Hepatocyte (in vitro differentiated cells): ENCODE measurements at regions not wholly inside any gene's neighbourhood (a gene's known extent, or its start where the extent isn't known, plus 50 kb on each side); places are given as distances from the start of the nearest gene placed in this dataset.

Experiments used
- DNase-seq: peaks from one replicate; pipeline ENCODE4 v3.0.0-alpha.2; 2016; ENCODE audit warnings: low spot score
- H2AFZ ChIP-seq: fragments of 200-600 bp; sonication (generic); 2 replicates; pipeline ENCODE4 v1.6.0; 2016; ENCODE audit warnings: antibody characterized with exemption, mild to moderate bottlenecking
- H3K27ac ChIP-seq: fragments of 200-600 bp; sonication (generic); 2 replicates; pipeline ENCODE4 v1.5.1; 2016; ENCODE audit warnings: mild to moderate bottlenecking
- H3K27me3 ChIP-seq: fragments of 200-600 bp; sonication (generic); 2 replicates; pipeline ENCODE4 v1.6.1; 2016
- H3K36me3 ChIP-seq: fragments of 200-600 bp; sonication (generic); replicated peaks from 2 replicates; pipeline ENCODE4 v1.5.1; 2016; ENCODE audit warnings: low read depth; ENCODE audit not compliant: insufficient read depth
- H3K4me1 ChIP-seq: fragments of 200-600 bp; sonication (generic); 2 replicates; pipeline ENCODE4 v1.5.1; 2016; ENCODE audit warnings: mild to moderate bottlenecking, moderate library complexity; ENCODE audit not compliant: insufficient read depth
- H3K4me2 ChIP-seq: fragments of 200-600 bp; sonication (generic); 2 replicates; pipeline ENCODE4 v1.6.0; 2016
- H3K4me3 ChIP-seq: fragments of 200-600 bp; sonication (generic); 2 replicates; pipeline ENCODE4 v1.5.1; 2016; ENCODE audit warnings: mild to moderate bottlenecking
- H3K79me2 ChIP-seq: fragments of 200-600 bp; sonication (generic); 2 replicates; pipeline ENCODE4 v1.6.0; 2017; ENCODE audit warnings: mild to moderate bottlenecking
- H3K9me2 ChIP-seq: fragments of 200-600 bp; sonication (generic); replicated peaks from 2 replicates; pipeline ENCODE4 v1.6.0; 2017; ENCODE audit warnings: mild to moderate bottlenecking; ENCODE audit not compliant: insufficient read depth
- H3K9me3 ChIP-seq: fragments of 200-600 bp; sonication (generic); 2 replicates; pipeline ENCODE4 v1.5.1; 2016; ENCODE audit warnings: low read depth, mild to moderate bottlenecking
- H4K20me1 ChIP-seq: fragments of 200-600 bp; sonication (generic); 2 replicates; pipeline ENCODE4 v1.6.0; 2016; ENCODE audit warnings: mild to moderate bottlenecking; ENCODE audit not compliant: insufficient read depth, poor library complexity, severe bottlenecking
- CTCF ChIP-seq: fragments of 200-600 bp; sonication (generic); IDR thresholded peaks from 2 replicates; pipeline ENCODE4 v1.5.1; 2016; ENCODE audit warnings: antibody characterized with exemption, mild to moderate bottlenecking; ENCODE audit not compliant: poor library complexity
- EZH2 ChIP-seq: fragments of 200-600 bp; sonication (generic); IDR thresholded peaks from 2 replicates; pipeline ENCODE4 v1.6.1; 2016; ENCODE audit warnings: antibody characterized with exemption, mild to moderate bottlenecking, borderline replicate concordance
- EZH2phosphoT487 ChIP-seq: fragments of 200-600 bp; sonication (generic); IDR thresholded peaks from one replicate; pipeline ENCODE4 v1.6.1; 2018; ENCODE audit warnings: antibody characterized with exemption, mild to moderate bottlenecking, low read depth, moderate library complexity; ENCODE audit not compliant: unreplicated experiment, severe bottlenecking
- WGBS: methylation state at CpG from one replicate; pipeline ENCODE4 v1.1.6; 2016; ENCODE audit warnings: low lambda C conversion rate; ENCODE audit errors: missing lambda C conversion rate; 5-methylcytosine and 5-hydroxymethylcytosine counted together

- H3K4me2 ChIP-seq = no peak overlapping the region
- TF ChIP-seq EZH2phosphoT487 (no peak), EZH2 (no peak), CTCF (no peak)
- no peaks in the 10 kb centered on the region for H3K9me3 ChIP-seq
- no peak overlapping the region for H3K27ac ChIP-seq
- H2AFZ ChIP-seq = no peak overlapping the region
- 52% methylated on average over 5 of the region's 5 CpGs for WGBS
- DNase-seq = no peak
- H4K20me1 ChIP-seq = no peaks in the 10 kb centered on the region
- H3K4me1 ChIP-seq = no peaks in the 10 kb centered on the region
- H3K4me3 ChIP-seq = no peak overlapping the region
- H3K36me3 ChIP-seq = no peaks in the 10 kb centered on the region
- H3K27me3 ChIP-seq = no peaks in the 10 kb centered on the region
- no peaks in the 10 kb centered on the region for H3K9me2 ChIP-seq
- H3K79me2 ChIP-seq = no peaks in the 10 kb centered on the region
These were observed 136.0 kb upstream of the SGK1 start for GRCh38 chr6:134453792-134454510.

GRCh38 chr6:134452906-134453305 lies 135.0 kb upstream of the SGK1 start:
- TF ChIP-seq CTCF (no peak), EZH2 (no peak), EZH2phosphoT487 (no peak)
- Histone ChIP-seq H3K79me2 (no peaks in the 10 kb centered on the region), H4K20me1 (no peaks in the 10 kb centered on the region), H3K4me3 (no peak overlapping the region), H2AFZ (no peak overlapping the region), H3K4me2 (no peak overlapping the region), H3K4me1 (no peaks in the 10 kb centered on the region), H3K9me3 (no peaks in the 10 kb centered on the region), H3K9me2 (no peaks in the 10 kb centered on the region), H3K27me3 (no peaks in the 10 kb centered on the region), H3K27ac (no peak overlapping the region), H3K36me3 (no peaks in the 10 kb centered on the region)
- WGBS = 60% methylated on average over 3 of the region's 3 CpGs
- no peak for DNase-seq

GRCh38 chr6:134451529-134451928 lies 133.6 kb upstream of the SGK1 start:
- no peak for DNase-seq
- 91% methylated on average over 1 of the region's 1 CpG for WGBS
- Histone ChIP-seq H3K4me2 (no peak overlapping the region), H2AFZ (no peak overlapping the region), H3K9me3 (no peaks in the 10 kb centered on the region), H3K9me2 (no peaks in the 10 kb centered on the region), H3K27ac (no peak overlapping the region), H3K36me3 (no peaks in the 10 kb centered on the region), H3K27me3 (no peaks in the 10 kb centered on the region), H3K4me3 (no peak overlapping the region), H3K4me1 (no peaks in the 10 kb centered on the region), H4K20me1 (no peaks in the 10 kb centered on the region), H3K79me2 (no peaks in the 10 kb centered on the region)
- TF ChIP-seq EZH2phosphoT487 (no peak), EZH2 (no peak), CTCF (no peak)
